ENCODE measurements at regions not wholly inside any gene's neighbourhood (a gene's known extent, or its start where the extent isn't known, plus 50 kb on each side); places are given as distances from the start of the nearest gene placed in this dataset.

GRCh38 chr3:153259956-153260355 is 97.9 kb downstream of the RAP2B start:
- TF ChIP-seq CTCF (IDR thresholded peaks at IDR 0.05; ENCODE audit: low read depth, low read length): no peak
- Histone ChIP-seq H3K36me3 (no peaks in the 10 kb centered on the region), H3K27me3 (no peaks in the 10 kb centered on the region)

DNA sequence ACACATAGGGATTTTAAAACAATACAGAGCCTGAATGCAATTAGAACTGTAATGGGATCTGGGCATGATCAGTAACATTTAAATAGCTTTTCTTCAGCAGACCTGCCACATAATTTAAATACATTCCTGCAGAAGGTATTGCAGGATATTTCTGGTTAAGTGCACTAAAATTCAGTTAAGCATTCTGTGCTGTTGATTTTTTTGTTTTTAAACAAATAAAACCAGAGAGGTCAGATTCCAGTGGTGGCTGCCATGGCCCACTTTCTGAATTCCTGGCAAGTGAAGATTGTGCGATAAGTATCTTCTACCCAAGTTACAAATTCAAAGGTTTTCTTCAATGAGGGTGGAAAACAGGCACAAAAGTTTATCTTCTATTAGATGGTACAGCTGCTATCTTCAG is 98.7 kb downstream of the RAP2B start:
- no peak for DNase-seq (ENCODE audit: low read depth in 1 of 2, low spot score in 1 of 2)
- H3K9me3 ChIP-seq (ENCODE audit: low read depth): no peaks in the 10 kb centered on the region
- TF ChIP-seq CTCF (IDR thresholded peaks at IDR 0.05; ENCODE audit: low read depth, low read length): no peak
- H3K4me1 ChIP-seq (ENCODE audit: low read depth): no peaks in the 10 kb centered on the region
- no peak overlapping the region for H3K4me3 ChIP-seq
- H3K27me3 ChIP-seq: no peaks in the 10 kb centered on the region
- no peak overlapping the region for H3K27ac ChIP-seq
- no peaks in the 10 kb centered on the region for H3K36me3 ChIP-seq

More at GRCh38 chr3:153259956-153260355, 97.9 kb downstream of the RAP2B start:
- no peaks in the 10 kb centered on the region for H3K4me1 ChIP-seq (ENCODE audit: low read depth)
- H3K4me3 ChIP-seq: no peak overlapping the region
- H3K27ac ChIP-seq: no peak overlapping the region
- no peak for DNase-seq (ENCODE audit: low read depth in 1 of 2, low spot score in 1 of 2)
- no peaks in the 10 kb centered on the region for H3K9me3 ChIP-seq (ENCODE audit: low read depth)

DNA sequence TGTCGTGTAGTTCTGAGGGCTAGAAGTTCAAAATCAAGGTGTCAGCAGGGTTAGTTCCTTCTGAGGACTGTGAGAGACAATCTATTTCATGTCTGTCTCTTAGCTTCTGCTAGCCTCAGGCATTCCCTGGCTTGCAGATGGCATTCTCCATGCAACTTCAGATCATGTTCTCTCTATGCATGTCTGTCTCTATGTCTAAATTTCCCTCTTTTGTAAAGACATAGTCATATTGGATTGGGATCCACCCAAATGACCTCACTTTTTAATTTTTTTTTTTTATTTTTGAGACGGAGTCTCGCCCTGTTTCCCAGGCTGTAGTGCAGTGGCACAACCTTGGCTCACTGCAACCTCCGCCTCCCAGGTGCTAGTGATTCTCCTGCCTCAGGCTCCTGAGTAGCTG is 104.6 kb downstream of the RAP2B start:
- Histone ChIP-seq H3K9me3 (ENCODE audit: low read depth) (no peaks in the 10 kb centered on the region), H3K27me3 (no peaks in the 10 kb centered on the region), H3K4me1 (ENCODE audit: low read depth) (no peaks in the 10 kb centered on the region), H3K4me3 (no peak overlapping the region), H3K27ac (no peak overlapping the region), H3K36me3 (no peaks in the 10 kb centered on the region)
- TF ChIP-seq CTCF (IDR thresholded peaks at IDR 0.05; ENCODE audit: low read depth, low read length): no peak
- no peak for DNase-seq (ENCODE audit: low read depth in 1 of 2, low spot score in 1 of 2)

DNA sequence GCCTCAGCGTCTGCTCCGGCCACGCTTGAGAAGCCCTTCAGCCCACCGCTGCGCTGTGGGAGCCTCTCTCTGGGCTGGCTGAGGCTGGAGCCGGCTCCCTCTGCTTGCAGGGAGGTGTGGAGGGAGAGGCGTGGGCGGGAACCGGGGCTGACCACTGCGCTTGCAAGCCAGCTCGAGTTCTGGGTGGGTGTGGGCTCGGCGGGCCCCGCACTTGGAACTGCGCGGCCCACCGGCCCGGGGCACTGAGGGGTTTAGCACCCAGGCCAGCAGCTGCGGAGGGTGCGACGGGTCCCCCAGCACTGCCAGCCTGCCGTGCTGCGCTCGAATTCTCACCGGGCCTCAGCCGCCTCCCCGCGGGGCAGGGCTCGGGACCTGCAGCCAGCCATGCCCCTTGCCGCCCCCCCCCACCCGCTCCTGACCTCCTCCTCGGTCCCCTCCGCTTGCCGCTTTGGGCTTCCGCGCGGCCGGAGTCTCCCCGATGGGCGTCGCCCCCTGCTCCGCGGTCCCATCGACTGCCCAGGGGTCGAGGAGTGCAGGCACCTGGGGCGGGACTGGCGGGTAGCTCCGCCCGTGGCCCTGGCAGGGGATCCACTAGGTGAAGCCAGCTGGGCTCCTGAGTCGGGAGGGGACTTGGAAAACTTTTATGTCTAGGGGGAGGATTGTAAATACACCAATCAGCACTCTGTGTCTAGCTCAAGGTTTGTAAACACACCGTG is 106.7 kb downstream of the RAP2B start:
- Histone ChIP-seq H3K4me1 (ENCODE audit: low read depth) (no peaks in the 10 kb centered on the region), H3K4me3 (no peak overlapping the region), H3K36me3 (no peaks in the 10 kb centered on the region), H3K9me3 (ENCODE audit: low read depth) (no peaks in the 10 kb centered on the region), H3K27ac (no peak overlapping the region), H3K27me3 (no peaks in the 10 kb centered on the region)
- no peak for TF ChIP-seq CTCF (IDR thresholded peaks at IDR 0.05; ENCODE audit: low read depth, low read length)
- DNase-seq (ENCODE audit: low read depth in 1 of 2, low spot score in 1 of 2): no peak

DNA sequence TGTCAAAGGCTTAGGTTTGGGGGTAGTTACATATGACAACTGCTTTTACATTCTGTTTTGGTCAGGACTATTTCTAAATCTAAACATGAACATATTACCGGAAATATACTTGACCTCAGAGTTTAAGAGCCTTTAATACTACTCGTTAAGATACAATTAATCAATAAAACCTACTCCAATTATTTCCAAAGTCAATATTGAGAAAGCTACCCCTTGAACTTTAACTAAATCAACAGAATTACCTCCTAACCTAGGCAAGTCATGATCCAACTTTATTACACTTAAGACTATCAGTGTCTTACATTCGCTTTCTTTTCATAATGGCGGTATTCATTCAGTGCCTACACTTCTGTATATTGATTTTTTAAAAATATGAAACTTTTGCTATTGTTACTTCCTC is 107.7 kb downstream of the RAP2B start:
- no peak overlapping the region for H3K27ac ChIP-seq
- H3K4me3 ChIP-seq: no peak overlapping the region
- no peak for DNase-seq (ENCODE audit: low read depth in 1 of 2, low spot score in 1 of 2)
- H3K9me3 ChIP-seq (ENCODE audit: low read depth): no peaks in the 10 kb centered on the region
- H3K4me1 ChIP-seq (ENCODE audit: low read depth): no peaks in the 10 kb centered on the region
- no peaks in the 10 kb centered on the region for H3K36me3 ChIP-seq
- TF ChIP-seq CTCF (IDR thresholded peaks at IDR 0.05; ENCODE audit: low read depth, low read length): no peak
- no peaks in the 10 kb centered on the region for H3K27me3 ChIP-seq

Data from cardiac muscle cell (in vitro differentiated cells and primary cell).